ENCODE measurements at regions not wholly inside any gene's neighbourhood (a gene's known extent, or its start where the extent isn't known, plus 50 kb on each side); places are given as distances from the start of the nearest gene placed in this dataset.
"Not testable (repeated sequence)": the region's sequence is repeated elsewhere in the genome, so short reads cannot be mapped to it uniquely, and the experiment has no call there.

GRCh38 chr5:82597437-82597836 lies 319.3 kb upstream of the RPS23 start:
- no peak for FAIRE-seq

- no peak for FAIRE-seq
These were observed 318.3 kb upstream of the RPS23 start for GRCh38 chr5:82596451-82596850.

GRCh38 chr5:82595113-82595512 lies 317.0 kb upstream of the RPS23 start:
- FAIRE-seq, result no peak

GRCh38 chr5:82594097-82594496 lies 315.9 kb upstream of the RPS23 start:
- FAIRE-seq, result no peak

GRCh38 chr5:82593481-82593880 lies 315.3 kb upstream of the RPS23 start:
- no peak for FAIRE-seq

GRCh38 chr5:82591021-82591515 lies 312.9 kb upstream of the RPS23 start:
- FAIRE-seq, result no peak

GRCh38 chr5:82590112-82590511 lies 312.0 kb upstream of the RPS23 start:
- FAIRE-seq, result no peak

GRCh38 chr5:82586661-82587310 lies 308.6 kb upstream of the RPS23 start:
- FAIRE-seq, result no peak

GRCh38 chr5:82586181-82586580 lies 308.0 kb upstream of the RPS23 start:
- FAIRE-seq, result no peak

GRCh38 chr5:82584631-82585030 lies 306.5 kb upstream of the RPS23 start:
- no peak for FAIRE-seq

- FAIRE-seq, result not testable (repeated sequence)
These were observed 305.2 kb upstream of the RPS23 start for GRCh38 chr5:82583331-82583730.

- no peak for FAIRE-seq
These were observed 286.8 kb upstream of the RPS23 start for GRCh38 chr5:82564963-82565362.

GRCh38 chr5:82563745-82564144 lies 285.6 kb upstream of the RPS23 start:
- no peak for FAIRE-seq

- no peak for FAIRE-seq
These were observed 284.6 kb upstream of the RPS23 start for GRCh38 chr5:82562696-82563240.

GRCh38 chr5:82561797-82562196 lies 283.6 kb upstream of the RPS23 start:
- no peak for FAIRE-seq

GRCh38 chr5:82560969-82561368 lies 282.8 kb upstream of the RPS23 start:
- FAIRE-seq, result no peak

GRCh38 chr5:82560561-82560960 lies 282.4 kb upstream of the RPS23 start:
- no peak for FAIRE-seq

- peak; percentile 37 for FAIRE-seq
These were observed 273.8 kb upstream of the RPS23 start for GRCh38 chr5:82551840-82552385.

- FAIRE-seq, result no peak
These were observed 273.0 kb upstream of the RPS23 start for GRCh38 chr5:82551192-82551591.

GRCh38 chr5:82549263-82549662 lies 271.1 kb upstream of the RPS23 start:
- no peak for FAIRE-seq

GRCh38 chr5:82544004-82544403 lies 265.9 kb upstream of the RPS23 start:
- no peak for FAIRE-seq

- FAIRE-seq, result no peak
These were observed 262.1 kb upstream of the RPS23 start for GRCh38 chr5:82540301-82540700.

GRCh38 chr5:82538339-82539034 lies 260.3 kb upstream of the RPS23 start:
- no peak for FAIRE-seq

All from endometrium (tissue), 2 donors.